RWPE1 (cell line): ENCODE measurements at regions not wholly inside any gene's neighbourhood (a gene's known extent, or its start where the extent isn't known, plus 50 kb on each side); places are given as distances from the start of the nearest gene placed in this dataset.
"Not testable (repeated sequence)": the region's sequence is repeated elsewhere in the genome, so short reads cannot be mapped to it uniquely, and the experiment has no call there.

Experiments used
- CTCF ChIA-PET: fragments of 350-600 bp; sonication (Branson Sonifier 250); formaldehyde crosslinking; extraction: SDS; loops from one replicate; lab custom pipeline; 2021; lab: Yijun Ruan, JAX
- POLR2A ChIA-PET: fragments of 400-600 bp; formaldehyde crosslinking; extraction: SDS; loops from one replicate; lab custom pipeline; 2020; ENCODE audit warnings: antibody characterized with exemption; ENCODE audit not compliant: low non-redundant PET; lab: Yijun Ruan, JAX
- DNase-seq: peaks from one replicate; pipeline ENCODE4 v3.0.0; 2012; ENCODE audit warnings: low spot score
- H3K27ac ChIP-seq: fragments of 450-650 bp; 2 replicates; pipeline ENCODE4 v1.5.1; 2017
- TF ChIP-seq, protein P1 (sequence below): fragments of 450-650 bp; conservative IDR thresholded peaks from 2 replicates; pipeline ENCODE4 v1.5.1; 2017; ENCODE audit warnings: low read depth, mild to moderate bottlenecking

DNA sequence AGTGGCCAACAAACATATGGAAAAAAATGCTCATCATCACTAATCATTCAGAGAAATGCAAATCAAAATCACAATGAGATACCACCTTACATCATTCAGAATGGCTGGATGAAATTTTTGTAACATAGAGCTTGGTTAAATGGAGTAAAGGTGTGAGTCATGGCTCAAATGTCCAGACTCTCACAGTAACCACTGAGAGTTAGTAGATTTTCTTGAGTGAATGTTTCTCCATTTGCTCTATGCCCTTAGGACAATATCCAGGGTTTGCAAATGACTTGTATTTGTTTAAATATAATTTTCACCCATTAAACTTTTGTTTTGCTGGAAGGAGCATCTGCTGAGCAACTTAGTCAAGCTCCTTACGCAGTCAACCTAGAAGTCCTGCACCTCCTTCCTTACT lies 967.2 kb downstream of the XPNPEP1 start:
- CTCF ChIA-PET = no interaction called here
- no peak overlapping the region for H3K27ac ChIP-seq
- TF ChIP-seq, protein P1, sequence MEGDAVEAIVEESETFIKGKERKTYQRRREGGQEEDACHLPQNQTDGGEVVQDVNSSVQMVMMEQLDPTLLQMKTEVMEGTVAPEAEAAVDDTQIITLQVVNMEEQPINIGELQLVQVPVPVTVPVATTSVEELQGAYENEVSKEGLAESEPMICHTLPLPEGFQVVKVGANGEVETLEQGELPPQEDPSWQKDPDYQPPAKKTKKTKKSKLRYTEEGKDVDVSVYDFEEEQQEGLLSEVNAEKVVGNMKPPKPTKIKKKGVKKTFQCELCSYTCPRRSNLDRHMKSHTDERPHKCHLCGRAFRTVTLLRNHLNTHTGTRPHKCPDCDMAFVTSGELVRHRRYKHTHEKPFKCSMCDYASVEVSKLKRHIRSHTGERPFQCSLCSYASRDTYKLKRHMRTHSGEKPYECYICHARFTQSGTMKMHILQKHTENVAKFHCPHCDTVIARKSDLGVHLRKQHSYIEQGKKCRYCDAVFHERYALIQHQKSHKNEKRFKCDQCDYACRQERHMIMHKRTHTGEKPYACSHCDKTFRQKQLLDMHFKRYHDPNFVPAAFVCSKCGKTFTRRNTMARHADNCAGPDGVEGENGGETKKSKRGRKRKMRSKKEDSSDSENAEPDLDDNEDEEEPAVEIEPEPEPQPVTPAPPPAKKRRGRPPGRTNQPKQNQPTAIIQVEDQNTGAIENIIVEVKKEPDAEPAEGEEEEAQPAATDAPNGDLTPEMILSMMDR = no peak
- no peak for DNase-seq
- POLR2A ChIA-PET = no interaction called here

DNA sequence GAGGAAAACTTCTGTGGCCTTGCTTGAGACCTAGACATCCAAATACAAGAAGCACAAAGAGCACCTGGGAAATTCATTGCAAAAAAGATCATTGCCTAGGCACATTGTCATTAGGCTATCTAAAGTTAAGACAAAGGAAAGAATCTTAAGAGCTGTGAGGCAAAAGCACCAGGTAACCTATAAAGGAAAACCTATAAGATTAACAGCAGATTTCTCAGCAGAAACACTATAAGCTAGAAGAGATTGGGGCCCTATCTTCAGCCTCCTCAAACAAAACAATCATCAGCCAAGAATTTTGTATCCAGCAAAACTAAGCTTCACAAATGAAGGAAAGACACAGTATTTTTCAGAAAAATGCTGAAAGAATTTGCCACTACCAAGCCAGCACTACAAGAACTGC lies 1003.3 kb downstream of the XPNPEP1 start:
- CTCF ChIA-PET = interaction anchor here (0.6 kb wide), 1 partner anchor 15 kb away, joined by 3 read pairs; no protein-coding TSS in a partner anchor
- POLR2A ChIA-PET, DNase-seq, H3K27ac ChIP-seq: not testable (repeated sequence)

DNA sequence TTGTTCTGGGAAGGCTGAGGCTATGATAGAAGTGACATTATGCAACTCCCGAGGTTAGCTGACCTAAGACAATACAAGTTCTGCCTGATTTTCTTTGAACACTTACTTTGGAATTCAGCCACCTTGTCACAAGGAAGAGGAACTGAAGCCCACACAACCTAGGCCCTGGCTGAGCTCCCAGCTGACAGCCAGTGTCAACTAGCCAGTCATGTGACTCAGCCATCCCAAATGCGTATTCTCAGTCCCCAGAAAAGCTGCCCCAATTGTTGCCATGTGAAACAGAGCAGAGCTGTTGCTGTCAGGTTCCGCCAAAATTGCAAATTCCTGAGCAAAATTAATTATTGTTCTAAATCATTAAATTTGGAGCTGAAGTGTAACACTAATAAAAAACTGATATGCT lies 1010.0 kb downstream of the XPNPEP1 start:
- no peak for DNase-seq
- no peak overlapping the region for H3K27ac ChIP-seq
- ChIA-PET POLR2A (no interaction called here), CTCF (no interaction called here)
- TF ChIP-seq, protein P1 = no peak

- no peak for DNase-seq
- no peak overlapping the region for H3K27ac ChIP-seq
- CTCF ChIA-PET = interaction anchor here (0.6 kb wide), 1 partner anchor 74 kb away, joined by 4 read pairs; no protein-coding TSS in a partner anchor
- POLR2A ChIA-PET = no interaction called here
- TF ChIP-seq, protein P1 = peak; percentile 19; the same call in 1 of the 2 replicates
Observed at GRCh38 chr10:108911814-108912541, 1011.3 kb downstream of the XPNPEP1 start.

GRCh38 chr10:108908096-108908495 lies 1015.2 kb downstream of the XPNPEP1 start:
- DNase-seq = no peak
- TF ChIP-seq, protein P1 = no peak
- CTCF ChIA-PET = no interaction called here

DNA sequence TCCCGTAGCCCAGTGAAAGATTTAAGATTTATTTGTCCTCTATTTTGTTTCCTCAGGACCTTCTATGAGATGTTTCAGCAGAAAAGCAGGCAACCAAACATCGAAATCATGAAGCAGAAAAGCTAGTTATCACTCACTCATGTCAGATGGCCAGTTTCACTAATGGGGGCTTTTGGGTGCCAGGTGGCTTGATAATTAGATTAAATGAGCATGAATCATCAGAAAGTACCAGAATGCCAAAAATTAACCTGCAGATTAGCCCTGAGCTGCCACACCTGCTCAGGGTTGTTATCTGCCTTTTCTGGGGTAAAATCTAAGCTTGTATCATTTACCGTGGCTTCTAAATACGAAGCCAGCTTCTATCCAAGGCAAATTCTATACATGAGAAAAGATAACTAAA lies 1017.5 kb downstream of the XPNPEP1 start:
- no peak for DNase-seq
- ChIA-PET CTCF (no interaction called here), POLR2A (no interaction called here)
- H3K27ac ChIP-seq = no peak overlapping the region
- TF ChIP-seq, protein P1 = no peak

More at GRCh38 chr10:108908096-108908495, 1015.2 kb downstream of the XPNPEP1 start:
- POLR2A ChIA-PET = no interaction called here
- no peak overlapping the region for H3K27ac ChIP-seq

DNA sequence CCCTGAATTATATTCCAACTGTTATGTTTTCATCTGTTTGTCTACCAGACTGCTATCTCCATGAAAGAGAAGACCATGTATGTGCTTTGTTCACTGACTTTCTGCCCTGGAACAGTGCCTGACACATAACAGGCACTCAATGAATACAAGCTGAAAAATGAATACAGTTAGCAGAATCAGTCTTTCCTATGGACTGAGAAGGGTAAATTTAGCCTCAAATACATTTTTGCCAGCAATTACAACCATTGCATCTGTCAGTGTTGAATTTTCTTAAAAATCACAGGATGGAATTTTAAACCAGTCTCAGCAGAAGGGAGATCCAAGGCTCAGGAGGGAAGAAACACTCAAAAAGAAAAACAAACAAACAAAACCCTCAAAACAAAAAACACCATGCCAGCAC lies 1018.1 kb downstream of the XPNPEP1 start:
- H3K27ac ChIP-seq = no peak overlapping the region
- ChIA-PET CTCF (interaction anchor here (0.7 kb wide), 1 partner anchor 15 kb away, joined by 3 read pairs; no protein-coding TSS in a partner anchor), POLR2A (no interaction called here)
- no peak for DNase-seq
- TF ChIP-seq, protein P1 = no peak
